ENCODE measurements at regions not wholly inside any gene's neighbourhood (a gene's known extent, or its start where the extent isn't known, plus 50 kb on each side); places are given as distances from the start of the nearest gene placed in this dataset.

DNA sequence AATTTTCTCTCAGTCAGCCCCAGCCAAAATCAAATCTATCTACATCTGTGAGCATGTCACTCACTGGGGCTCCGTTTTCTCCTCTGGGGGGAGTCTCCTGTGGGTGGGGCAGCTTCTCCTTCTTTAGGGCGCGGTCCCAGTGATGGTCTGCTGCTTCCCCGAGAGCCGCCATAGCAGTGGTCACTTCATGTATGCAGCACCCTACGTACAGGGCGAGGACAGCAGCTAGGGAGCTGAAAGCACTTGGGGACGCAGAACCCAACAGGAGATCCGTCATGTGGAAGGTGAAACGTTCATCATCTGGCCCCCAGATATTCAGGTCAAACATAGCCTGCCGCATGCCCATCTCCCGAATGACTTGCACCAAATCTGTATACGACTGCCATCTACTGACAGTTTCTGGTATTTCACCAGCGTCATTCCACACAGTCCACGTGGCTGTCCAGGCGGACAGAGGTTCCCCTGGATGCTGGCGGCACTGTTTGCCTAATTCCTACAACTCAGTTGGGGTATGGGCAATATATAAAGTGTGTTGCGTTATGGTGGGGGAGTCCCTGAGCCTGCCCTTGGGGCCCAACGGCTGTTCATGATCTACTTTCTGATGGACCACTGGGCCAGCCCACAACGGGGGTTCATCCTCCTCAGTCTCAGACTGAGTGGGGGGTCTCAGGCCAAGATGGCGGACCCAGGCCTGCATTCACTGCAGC, 795.0 kb downstream of the EFNA5 start:
- DNase-seq = no peak

DNA sequence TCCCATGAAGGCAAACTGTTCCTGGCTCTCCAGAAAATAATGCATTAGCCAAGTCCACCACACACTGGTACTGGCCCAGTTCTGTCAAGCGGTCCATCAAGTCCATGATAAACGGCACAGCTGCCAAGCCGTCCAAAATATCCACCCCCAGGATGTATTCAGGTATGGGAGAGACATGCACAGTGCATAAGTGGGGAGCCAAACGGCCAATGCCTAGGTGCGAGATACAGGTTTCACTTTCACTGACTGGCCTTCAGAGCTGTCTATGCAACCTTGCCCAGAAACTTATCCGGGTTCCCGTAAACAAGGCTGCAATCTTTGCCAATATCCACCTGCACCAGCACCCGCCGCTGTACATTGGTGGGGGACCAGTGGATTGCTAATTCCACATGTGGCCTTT, 795.8 kb downstream of the EFNA5 start:
- DNase-seq = no peak

DNA sequence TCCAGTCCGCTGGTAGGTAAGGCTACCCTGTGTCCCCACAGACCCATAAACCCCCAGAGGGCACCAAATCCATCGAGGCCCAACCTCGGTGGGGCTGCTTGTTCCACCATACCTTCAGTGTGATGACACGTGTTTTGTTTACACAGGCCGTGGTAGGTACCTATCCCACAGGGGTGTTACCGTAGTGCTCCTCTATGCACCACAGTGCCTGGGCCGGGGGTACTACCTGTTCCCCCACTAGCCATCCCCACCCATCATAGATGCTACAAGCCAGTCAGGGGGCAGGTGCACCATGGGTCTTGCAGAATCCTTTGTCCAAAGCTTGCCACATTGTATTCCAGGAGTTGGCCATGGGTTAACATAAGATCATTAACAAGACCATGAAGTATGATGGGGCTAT, 796.2 kb downstream of the EFNA5 start:
- DNase-seq = no peak

DNA sequence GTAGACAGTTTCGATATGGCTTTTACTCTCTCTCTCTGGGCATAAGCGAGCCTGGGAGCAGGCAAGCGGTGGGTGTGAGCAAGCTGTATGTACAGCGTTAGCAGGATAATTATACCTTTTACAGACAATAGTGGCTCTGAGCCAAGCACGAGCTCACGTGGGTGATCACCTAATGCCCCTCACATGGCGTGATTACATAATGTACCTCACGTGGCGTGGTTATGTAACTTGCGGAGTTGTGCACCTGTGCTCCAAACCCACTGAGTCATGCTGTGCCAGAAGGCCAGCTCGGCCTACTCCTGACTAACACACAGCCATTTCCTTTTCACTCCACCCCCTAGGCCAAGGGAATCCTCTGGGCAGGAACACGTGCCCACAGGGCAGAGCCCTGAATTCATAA, 797.2 kb downstream of the EFNA5 start:
- DNase-seq = no peak

DNA sequence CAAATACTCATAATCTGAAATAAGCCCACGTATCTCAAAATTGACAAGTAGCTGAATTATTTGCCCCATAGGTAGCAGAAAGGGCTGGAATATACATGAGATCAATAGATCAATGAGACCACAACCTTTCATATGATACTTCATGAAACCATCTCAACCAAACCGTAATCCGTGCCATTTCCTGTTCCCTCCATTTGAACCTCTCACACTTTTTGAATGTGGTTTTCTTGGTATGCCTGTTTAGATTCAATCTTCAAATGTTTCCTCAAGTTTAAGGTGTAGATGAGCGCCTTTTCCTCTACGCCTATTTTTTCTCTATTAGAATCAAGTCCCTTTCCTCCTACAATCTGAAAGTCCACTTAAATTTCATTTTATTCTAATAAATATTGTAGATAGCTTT, 805.5 kb downstream of the EFNA5 start:
- DNase-seq = no peak

DNA sequence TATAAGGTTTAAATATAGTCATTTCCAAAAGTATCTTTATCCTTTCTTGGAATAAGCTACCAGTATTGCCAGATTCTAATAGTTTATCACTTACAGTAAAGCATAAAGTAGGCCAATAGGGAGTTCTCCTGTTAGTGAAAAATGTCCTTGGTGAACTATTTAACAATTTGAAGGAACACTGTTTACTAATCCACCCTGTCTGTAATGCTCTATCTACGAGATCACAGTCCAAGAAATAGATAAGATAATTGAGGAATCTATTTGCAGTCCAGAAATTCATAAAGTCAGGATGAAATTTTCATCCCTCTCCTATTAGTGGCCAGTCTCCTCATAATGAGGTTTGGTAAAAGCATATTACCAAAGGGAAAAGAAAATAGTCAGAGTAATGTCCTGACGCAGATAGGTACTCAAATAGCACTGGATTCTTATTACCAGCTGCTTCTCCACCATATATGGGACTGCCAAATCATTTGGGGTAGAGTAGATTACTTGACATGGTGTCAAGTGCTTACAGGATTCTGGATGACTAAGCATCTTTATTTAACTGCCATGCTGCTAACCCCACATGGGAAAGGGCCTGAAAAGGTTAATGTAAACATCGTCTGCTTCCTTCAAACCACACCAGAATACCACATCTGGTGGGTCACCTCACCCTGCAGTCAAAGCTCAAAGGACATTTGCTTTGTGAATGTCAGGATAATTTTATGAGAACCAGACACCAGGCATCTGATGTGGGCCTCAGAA, 808.1 kb downstream of the EFNA5 start:
- DNase-seq = peak; percentile 59

DNA sequence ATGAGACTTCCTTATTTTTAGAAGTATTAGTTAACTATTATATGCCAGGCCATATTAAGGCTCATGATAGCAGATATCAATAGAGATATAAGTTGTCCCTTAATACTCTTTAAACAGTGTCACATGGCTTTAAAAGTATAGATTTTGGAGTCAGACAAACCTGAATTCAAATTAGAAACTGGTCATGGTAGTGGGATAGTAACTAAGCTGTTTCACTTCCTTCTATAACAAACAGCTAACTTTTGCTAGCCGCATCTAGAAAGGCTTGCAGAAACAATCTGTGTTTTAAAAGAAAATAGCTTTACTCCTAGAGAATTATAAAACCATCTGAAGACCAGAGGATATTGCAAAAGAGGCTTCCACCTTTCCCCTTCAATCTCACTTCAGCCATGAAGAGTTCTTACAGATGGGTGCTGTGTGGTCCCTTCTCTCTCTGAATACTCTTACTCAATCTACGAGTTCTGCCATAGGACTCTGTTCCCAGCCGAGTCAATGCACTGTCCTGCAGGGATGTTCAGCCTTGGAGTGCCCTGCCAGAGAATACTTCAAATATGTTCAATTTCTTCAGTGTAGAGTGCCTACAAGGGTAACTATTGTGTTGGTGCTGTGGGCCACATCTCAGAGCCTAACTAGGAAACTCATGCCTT, 810.2 kb downstream of the EFNA5 start:
- DNase-seq = no peak

DNA sequence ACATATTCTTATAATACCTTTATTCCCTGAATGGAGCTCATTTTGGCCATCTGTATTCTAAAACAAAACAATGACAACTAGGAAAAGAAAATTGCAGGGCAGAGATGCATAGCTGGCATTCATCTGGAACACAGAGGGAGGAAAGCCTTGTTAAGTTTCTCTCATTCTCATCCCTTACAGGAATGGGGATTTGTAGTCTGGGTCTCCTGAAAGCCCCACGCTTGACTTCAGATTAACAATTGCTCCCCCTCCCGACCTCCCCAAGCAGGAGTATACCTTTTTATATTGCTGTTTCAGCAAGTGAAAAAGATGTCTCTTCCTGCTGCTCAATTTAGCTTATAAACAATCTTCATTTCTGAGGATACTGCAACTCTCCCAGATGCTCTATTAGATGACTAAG, 812.1 kb downstream of the EFNA5 start:
- DNase-seq = no peak

DNA sequence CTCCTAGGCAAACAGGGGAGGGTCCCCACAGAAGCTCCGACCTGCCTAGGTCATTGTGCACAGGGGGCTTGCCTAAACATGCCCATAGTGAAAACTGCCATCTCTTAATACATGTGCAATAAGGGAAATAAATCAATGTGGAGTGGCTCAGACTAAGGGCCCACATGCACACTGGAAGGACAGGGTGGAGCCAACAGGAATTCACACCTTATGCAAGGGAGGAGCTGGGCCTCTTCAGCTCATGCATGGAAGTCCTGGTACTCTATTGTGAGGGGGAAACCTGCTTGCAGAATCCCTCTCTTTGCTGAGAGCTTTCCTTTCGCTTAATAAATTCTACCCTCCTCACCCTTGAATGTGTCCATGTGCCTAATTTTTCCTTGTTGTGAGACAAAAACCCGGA, 815.8 kb downstream of the EFNA5 start:
- no peak for DNase-seq

DNA sequence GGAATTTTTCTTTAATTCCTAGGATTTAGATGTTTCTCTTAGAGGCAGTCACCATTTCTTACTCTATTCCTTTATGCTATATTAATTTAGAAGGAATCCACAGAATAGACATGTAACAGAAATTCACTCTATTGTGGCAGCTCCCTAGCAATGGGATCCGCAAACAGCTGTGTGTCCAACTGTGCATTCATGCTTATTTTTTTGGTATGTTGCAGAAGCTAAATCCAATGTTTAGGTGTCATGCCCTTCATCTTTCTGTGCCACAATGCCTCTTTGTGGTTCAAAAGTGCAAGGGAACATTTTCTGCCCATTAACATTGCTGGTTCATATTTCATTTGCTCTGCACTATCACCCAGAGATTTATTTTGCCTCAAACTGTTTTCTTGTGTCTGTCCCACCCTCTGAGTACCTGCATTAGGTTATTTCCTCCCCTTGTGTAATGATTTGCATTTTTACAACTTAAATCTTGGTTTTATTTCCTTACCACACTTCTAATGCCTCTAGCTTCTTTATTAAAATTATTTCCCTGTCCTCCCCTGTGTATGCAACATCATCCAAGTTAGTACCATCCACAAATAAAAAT, 816.5 kb downstream of the EFNA5 start:
- DNase-seq = no peak

DNA sequence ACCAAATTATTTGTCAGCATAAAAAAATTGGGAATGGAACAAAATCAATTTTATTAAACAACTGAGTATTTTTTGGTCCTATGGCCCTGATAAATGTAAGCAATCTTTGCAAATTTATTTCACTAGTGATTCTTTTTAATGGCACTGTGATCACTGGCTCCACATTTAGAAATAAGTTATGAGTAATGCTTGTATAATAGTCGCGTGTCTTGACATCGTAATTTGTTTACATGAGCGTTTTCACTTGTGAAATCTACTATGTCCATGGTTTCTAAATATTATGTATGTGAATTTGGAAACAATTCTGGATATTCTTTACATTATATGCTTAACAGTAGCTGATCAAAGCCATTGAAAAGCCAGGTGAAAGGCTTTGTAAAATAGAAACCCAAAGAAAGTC, 817.5 kb downstream of the EFNA5 start:
- DNase-seq = no peak

DNA sequence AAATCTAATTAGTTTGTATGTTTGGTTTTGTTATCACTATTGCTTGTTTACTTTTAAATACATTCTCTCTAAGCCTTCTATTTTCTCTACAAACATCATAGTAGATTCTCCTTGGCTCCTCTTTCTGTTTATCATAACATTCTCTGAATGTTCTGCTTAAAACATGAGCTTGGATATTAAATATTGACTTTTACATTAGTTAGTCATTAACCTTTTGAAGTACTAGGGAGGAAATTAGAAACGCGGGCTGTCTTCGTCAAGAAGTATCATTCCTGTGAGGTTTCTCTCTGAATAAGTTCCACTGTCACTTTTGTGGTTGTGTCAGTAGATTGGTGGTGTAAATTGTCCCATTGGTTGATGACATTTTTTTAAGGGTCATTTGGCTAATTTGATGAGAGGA, 821.5 kb downstream of the EFNA5 start:
- no peak for DNase-seq

DNA sequence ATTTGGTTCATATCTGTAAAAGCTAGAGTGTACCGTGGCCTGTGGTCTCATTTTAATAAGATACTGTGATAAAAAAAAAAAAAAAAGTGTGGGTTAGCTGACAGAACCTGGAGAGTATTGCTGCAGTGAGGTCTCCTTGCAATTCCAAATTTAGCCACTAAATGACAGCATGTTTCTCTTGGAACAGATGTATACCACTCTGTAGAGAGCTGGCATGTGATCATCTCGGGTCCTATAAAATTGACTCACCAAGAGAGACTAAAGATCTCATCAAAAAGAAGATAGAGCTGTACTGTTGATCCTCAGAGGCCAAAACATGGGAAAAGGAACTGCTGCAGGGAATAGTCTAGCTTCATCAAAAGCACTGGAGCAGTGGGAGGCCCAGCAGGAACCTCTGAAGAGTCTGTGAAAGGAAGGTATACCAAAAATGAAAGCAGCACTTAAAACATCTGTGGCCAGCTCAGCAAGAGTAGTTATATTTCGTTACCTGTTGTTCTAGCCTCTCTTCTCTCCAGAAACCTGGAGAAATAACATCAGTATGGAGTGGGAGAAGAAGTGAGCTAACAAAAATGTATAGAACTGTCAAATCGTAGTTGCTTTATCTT, 826.8 kb downstream of the EFNA5 start:
- peak; percentile 37 for DNase-seq

DNA sequence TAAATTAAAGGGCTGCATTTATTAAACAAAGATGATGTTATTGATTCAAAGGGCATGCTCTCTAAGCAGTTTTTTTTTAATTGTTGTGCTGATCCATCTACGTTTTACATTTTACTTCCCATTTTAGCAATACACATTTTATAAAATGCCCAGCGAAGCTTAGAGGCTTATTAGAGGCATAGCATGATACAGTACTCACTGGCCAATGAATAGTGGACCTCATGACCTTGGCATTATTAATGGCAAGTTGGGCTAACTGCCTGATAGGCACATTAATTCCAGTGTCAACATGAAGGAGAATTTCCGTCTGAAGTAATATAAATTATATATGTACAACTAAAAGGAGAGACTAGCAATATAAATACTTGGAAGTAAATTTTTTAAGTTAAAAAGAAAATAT, 837.2 kb downstream of the EFNA5 start:
- DNase-seq = no peak

DNA sequence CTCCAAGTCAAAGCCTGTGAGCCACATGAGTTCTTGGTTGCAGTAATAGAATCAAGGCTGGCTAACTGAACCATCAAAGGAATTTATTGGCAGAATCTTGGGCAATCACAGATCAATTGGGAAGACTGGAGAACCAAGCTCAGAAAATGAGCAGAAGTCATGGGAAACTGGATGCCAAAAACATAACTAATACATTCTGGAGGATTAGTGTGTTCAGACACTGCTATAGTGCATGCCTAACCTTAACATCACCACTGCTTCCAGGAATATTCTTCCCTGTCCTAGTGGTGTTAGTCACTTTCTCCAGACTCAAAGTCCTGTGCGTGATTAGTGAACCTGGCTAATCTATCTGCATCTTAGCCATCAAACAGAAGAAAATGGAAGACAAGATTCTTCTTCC, 843.7 kb downstream of the EFNA5 start:
- no peak for DNase-seq

DNA sequence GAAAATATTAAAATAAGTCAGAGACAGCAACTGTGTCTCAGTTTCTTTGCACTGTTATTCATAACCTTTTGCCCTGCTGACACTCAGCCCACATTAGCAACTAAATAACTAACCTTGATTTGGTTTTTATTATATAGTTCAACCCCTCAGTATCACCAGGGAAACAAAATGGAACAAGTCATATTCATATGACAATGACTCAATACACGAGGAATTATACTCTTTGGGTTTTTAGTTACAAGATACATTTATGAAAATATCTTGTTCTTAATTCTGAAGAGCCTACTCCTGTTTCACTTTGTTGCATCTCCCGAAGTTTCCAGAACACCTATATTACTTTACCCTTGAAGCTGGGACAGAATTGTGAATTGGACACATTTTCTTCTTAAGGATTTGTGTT, 845.4 kb downstream of the EFNA5 start:
- no peak for DNase-seq

DNA sequence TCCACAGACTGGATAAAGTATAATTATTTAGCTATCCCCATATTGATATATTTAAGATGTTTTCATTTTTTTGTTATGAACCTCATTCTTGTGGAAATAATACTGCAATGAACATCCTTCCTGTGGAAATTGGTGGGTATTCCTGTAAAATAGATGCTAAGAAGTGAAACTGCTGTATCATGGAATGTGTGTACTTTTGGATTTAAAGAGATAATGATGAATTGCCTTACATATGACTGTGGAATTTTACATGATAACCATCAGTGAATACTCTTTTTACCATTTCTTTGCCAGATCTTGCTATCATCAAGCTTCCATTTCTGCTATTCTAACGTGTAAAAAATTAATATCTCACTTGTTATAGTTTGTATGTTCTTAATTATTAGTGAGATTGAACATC, 847.9 kb downstream of the EFNA5 start:
- DNase-seq = no peak

DNA sequence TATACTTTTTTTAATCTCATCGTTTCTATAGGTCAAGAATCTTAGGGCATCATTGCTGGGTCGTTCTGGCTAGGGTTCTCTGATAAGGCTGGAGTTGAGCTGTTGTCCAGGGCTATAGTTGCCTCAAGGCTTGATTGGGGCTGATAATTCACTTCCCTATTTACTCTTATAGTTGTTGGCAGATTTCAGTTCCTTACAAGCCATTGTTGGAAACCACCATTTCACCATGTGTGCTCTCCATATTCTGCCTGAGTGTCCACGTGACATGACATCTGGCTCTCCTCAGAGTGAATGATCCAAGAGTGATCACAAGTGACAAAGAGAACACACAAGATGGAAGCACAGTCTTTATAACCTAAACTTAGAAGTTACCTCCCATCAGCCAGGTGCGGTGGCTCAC, 852.2 kb downstream of the EFNA5 start:
- no peak for DNase-seq

DNA sequence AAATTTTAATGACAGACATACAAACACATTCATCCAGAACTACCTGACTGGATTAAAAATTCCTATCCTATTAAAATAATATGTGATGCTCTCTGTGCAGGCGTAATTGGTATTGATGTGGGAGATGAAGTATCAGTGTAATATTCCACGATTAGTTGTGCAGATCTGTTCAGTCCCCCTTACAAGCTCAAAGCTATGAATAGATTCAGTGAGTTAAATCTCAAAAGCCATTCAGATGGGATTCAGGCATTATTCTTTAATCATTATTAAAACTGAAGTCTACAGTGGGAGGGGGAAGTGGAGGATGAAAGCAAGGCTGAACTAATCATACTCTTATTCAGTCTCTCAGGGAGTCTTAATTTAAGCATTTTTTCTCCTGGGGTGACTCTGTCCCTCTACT, 855.8 kb downstream of the EFNA5 start:
- no peak for DNase-seq

DNA sequence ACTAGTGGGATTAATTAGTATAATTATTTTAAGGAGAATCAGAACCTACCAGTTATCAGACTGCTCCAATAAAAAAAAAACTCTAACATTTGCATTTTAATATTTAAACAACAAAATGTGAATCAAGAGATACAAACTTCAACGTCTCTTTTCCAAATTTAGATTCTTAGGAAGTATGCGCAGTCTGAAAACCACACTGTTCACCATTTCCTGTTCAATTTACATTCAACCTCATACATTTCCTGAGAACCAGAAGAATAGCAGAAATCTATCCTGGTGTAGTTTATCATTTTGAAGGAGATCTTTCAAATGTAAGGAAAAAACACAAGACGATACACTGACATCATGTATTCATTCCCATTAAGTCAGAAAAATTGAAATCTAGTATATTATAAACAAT, 869.2 kb downstream of the EFNA5 start:
- DNase-seq = no peak

DNA sequence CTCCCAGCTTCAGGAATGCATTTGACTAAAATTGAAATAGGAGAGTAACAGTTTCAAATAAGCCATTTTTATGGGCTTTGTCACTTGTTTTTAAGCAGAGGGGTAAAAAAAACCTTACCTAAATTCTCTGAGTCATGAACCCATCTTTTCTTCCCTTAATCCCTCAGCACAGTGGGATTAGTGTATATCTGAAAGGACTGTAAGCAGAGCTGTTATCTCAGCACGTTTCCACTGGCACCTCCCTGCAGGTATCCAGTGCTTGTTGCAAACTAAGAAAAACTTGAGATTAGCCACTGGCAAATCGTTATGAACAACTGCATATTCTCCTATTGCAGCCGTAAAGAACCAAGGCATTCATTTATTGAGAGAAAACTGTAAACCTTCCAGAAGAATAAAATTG, 872.7 kb downstream of the EFNA5 start:
- DNase-seq = no peak

DNA sequence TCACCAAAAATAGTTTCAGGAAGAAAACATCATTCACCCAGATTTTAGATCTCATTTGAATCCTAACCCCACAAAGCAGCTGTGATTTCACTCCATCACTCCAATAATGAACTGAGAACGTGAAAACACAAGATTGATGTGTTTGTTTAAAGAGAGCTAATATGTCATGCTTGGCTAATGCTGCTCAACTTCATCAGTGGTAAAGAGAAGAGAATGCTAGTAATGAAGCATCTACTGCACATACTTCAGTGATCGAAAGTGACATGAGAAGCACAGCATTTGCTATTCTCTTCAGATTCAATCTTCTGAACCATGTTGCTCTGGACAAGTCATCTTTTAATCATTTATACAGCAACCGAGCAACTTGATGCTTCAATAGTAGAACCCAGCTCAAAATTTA, 874.7 kb downstream of the EFNA5 start:
- DNase-seq = no peak

DNA sequence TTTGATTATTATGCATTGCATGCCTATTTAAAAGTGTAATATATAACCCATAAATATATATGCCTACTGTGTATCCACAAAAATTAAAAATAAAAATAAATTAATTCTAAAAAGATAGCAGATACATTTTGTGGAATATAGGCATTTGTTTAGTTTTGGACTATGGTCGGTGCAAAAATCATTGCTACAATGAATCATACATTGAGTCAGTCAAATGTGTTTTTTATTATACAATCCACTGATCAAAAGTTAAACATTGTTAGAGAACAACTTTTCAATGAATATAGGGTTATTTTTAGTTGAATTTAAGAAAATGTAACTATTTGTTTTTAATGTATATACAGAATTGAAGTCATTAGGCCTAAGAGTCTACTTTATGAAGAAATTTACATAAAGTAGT, 885.9 kb downstream of the EFNA5 start:
- no peak for DNase-seq

DNA sequence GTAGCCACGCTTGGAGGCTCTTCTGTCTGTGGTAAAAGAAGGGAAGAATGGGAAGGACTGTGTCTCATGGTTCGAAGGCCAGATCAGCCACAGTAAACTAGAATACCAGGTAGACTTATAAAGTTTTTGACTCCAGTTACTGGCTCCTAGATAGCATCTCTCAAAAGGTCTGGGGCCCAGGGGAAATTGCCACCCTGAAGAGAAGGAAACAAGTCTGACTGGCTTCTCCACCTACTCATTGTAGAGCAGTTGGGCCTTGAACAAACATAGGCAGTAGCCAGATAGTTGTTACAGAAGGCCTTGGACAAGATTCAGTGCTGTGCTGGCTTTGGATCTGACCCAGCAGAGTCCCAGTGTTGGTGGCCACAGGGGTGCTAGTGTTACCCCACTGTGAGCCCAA, 890.4 kb downstream of the EFNA5 start:
- DNase-seq = no peak

All from DMS 273 treated with DMSO at 0.1 percent for 48 hours (cell line).